Nucleus accumbens (tissue), 56 donors: ENCODE measurements at regions not wholly inside any gene's neighbourhood (a gene's known extent, or its start where the extent isn't known, plus 50 kb on each side); places are given as distances from the start of the nearest gene placed in this dataset.

Experiments used
- DNase-seq, 56 donors: peaks; one replicate each; lab custom pipeline; 2025; lab: John Stamatoyannopoulos, UW

DNA sequence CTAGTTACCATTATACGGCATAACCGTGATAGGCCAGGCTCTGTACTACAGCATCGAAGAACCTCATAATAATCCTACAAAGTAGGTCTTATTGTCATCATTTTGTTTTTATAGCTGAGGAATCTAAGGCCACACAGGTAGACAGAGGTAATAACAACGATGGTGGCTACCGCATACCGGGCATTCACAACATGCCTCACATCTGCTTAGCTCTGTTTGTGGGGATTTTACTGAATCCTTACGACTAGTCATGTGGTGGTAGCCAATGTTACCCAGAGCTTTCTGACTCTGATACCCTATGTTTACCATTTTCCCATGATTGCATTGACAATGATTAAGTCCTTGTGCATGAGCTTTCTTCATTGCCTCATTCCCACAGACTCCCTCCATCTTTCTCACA, 269.4 kb downstream of the TCF7L2 start:
- DNase-seq = no peak

GRCh38 chr10:113221756-113222168, 271.7 kb downstream of the TCF7L2 start:
- DNase-seq = peak in 1 of 56 donors; percentile 3

- DNase-seq = no peak
Observed at GRCh38 chr10:113222207-113222606, 272.2 kb downstream of the TCF7L2 start.

- no peak for DNase-seq
Observed at GRCh38 chr10:113225364-113225763, 275.3 kb downstream of the TCF7L2 start.

- DNase-seq = no peak
Observed at GRCh38 chr10:113225903-113226302, 275.9 kb downstream of the TCF7L2 start.

- no peak for DNase-seq
Observed at GRCh38 chr10:113226399-113226798, 276.4 kb downstream of the TCF7L2 start.

- DNase-seq = no peak
Observed at GRCh38 chr10:113226831-113227445, 276.9 kb downstream of the TCF7L2 start.

DNA sequence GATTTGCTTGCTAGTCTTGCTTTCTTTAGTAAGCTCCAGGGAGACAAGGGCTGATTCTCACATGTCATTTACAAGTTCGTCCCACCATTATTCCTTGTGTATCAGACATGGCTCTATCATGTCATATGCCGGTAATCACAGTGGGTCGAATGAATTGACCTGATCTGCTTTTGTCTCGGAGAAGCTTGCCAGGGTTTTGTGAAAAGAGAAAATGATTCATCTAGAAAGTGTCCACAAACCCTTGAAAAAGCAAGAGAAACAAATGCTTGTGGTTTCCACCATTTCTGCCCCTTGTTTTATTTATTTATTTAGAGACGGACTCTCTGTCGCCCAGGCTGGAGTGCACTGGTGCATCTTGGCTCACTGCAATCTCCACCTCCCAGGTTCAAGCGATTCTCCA, 278.5 kb downstream of the TCF7L2 start:
- no peak for DNase-seq

DNA sequence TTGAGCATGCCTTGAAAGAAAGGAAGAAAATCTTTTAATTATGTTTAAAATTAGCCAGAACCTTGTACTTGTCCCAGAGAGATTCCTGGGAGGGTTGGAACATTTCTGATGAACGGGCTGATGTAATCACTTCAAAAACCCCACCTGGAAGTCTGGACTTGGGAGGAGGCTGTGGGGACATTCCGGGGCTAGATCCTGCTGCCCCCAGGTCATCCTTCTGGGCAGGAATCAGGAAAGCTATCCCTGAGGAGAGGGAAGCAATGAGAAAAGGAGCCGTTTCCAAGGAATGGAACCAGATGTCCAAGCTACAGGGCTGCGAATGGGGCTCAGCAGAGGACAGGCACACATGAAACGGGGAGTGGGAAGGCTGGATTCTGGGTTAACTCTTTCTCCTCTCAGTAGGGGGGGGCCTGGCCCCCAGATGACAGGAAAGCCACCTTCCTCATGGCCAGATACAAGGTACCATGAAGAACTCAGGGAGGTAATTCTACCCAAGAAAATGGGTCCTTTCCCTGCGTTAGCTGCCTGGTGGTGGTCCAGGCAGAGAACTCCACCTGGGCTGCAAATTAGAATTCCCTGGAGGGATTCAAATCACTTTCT, 280.1 kb downstream of the TCF7L2 start:
- DNase-seq = no peak

- no peak for DNase-seq
Observed at GRCh38 chr10:113232928-113233511, 283.0 kb downstream of the TCF7L2 start.

GRCh38 chr10:113234481-113234880, 284.4 kb downstream of the TCF7L2 start:
- DNase-seq = no peak

- DNase-seq = no peak
Observed at GRCh38 chr10:113235508-113235907, 285.5 kb downstream of the TCF7L2 start.

- no peak for DNase-seq
Observed at GRCh38 chr10:113236998-113237397, 287.0 kb downstream of the TCF7L2 start.

DNA sequence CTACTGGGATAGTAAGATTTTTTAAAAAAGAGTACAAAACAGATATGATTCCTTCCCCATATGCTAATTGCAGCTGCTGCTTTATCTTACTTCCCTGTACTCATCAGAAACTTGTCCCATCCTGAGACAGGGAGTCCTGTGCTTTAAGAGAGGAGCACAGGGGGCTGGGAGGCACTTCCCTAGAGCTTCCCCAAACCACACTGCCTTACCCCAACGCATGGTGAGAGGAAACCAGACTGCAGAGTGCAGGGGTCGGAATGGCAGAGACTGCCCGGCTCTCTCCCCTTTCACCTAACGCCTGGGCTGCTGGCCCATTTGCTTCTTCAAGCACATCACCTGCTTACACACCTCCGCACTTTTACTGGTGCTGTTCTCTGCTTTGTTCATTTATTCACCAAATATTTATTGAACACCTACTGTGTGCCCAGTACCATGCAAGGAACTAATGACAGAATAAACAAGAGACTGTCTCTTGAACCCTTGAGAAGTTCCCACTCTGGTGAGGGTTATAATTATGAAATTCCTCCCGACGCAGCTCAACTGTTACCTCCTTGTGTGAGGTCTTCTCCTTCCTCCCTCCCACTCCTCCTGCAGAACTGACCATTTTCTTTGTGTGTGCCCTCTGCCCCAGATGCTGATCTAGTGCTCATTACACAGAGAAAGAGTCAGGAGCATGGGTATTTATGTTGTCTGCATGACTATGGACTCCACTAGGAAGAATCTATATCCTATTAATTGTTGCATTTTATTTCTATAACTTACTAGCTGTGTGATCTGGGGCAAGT, 289.7 kb downstream of the TCF7L2 start:
- DNase-seq = no peak

DNA sequence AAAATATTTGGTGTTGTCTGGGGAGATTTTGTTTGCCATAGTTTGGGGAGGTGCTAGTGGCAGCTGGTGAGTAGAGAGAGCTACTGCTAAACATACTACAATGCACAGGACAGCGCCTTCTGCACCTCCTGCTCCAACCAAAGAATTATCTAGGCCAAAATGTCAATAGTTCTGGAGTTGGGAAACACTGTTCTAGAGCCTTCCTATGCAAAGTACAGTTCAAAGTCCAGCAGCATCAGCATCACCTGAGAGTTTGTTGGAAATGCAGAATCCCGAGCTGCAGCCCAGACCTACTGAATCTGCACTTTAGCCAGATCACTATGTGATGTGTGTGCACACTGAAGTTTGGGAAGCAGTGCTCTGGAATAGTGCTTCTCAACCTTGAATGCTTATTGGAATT, 290.7 kb downstream of the TCF7L2 start:
- no peak for DNase-seq

DNA sequence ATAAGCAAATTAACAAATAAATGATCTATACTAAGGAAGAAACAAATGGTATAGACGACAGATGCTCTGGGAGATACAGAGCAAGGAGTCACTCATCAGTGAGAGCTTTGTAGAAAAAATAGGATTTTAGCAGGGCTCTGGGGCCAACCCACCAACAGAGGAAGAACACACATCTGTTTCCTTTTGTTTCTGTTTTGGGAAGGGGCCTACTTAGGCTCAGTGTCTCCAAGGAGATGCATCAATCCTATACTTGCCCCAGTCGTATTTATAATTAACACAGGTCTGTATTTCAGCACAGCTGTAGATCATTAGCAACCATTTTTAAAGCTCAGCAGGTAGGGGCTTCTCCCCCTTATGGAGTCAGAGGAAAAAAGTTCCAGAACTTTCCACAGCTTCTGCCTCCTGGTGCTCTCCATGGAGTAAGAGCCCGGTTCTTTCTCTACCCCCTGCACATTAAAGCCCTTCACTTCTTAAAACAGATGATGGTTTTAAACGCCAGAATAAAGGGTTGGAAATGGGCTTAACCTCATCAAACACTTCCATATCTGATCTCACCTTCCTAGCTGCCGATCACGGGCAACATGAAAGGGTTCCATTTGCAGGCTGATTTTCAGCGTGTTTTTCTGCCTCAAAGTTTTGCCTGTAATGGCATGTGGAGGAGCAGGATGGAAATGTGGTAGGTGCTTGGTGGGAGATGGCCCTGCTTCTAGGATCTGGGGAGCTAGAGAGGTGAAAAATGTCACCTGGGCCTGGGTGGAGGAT, 291.7 kb downstream of the TCF7L2 start:
- no peak for DNase-seq

GRCh38 chr10:113243311-113243710, 293.3 kb downstream of the TCF7L2 start:
- no peak for DNase-seq

GRCh38 chr10:113244750-113245149, 294.7 kb downstream of the TCF7L2 start:
- DNase-seq = no peak

GRCh38 chr10:113245286-113245685, 295.2 kb downstream of the TCF7L2 start:
- DNase-seq = no peak

DNA sequence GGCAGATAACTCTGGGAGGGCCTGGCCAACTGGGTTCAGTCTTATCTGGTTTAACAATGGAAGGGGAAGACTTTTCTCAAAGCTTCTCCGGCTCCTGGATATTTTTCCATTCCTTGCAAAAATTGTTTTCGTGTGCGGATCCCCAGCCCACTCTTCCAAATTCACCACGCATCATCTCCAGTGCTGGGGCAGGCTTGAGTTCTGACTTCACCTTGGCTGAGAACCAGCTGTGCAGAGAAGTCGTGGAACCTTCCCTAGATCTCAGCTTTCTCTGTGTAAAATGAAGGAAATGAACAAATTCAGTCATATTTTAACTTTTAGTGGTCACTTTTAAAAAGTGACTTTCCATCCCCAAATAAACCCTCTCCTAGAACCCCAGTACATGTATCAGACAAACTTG, 297.0 kb downstream of the TCF7L2 start:
- DNase-seq = no peak
